Epithelial cell of prostate (primary cell): ENCODE measurements at regions not wholly inside any gene's neighbourhood (a gene's known extent, or its start where the extent isn't known, plus 50 kb on each side); places are given as distances from the start of the nearest gene placed in this dataset.

Experiments
- DNase-seq: peaks from one replicate; pipeline ENCODE4 v3.0.0-alpha.2; 2011; ENCODE audit warnings: low read depth, low spot score
- H3K27ac ChIP-seq: fragments of 450-650 bp; 2 replicates; pipeline ENCODE4 v1.5.1; 2017; ENCODE audit warnings: mild to moderate bottlenecking

DNA sequence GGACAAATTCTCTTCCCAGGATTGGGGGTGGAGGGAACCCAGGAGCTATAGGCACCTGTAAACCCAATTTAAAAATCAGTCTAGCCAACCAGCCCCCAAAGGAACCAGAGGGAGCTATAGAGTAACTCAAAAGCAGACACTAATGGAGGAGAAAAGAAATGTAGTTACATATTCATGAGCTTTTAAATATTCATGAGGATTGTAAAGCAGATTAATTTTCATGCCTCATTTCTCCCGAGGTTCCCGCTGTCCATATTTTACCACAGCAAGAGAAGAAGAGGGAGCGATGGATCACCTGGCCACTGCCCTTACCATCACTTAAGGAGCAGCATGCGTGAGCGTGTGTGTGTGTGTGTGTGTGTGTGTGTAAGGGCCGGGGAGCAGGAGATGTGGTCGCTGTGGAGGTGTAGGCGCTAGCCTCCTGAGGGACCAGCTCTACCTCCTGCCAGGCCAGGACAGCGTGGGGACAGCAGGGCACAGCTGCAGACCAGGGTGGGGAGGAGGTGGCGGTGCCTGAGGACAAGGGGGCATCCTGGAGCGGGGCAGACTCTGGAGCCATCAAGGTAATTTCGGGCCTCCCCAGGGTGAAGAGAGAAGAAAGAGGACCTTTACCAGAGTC, 100.7 kb upstream of the THY1 start:
- DNase-seq: no peak
- no peak overlapping the region for H3K27ac ChIP-seq

DNA sequence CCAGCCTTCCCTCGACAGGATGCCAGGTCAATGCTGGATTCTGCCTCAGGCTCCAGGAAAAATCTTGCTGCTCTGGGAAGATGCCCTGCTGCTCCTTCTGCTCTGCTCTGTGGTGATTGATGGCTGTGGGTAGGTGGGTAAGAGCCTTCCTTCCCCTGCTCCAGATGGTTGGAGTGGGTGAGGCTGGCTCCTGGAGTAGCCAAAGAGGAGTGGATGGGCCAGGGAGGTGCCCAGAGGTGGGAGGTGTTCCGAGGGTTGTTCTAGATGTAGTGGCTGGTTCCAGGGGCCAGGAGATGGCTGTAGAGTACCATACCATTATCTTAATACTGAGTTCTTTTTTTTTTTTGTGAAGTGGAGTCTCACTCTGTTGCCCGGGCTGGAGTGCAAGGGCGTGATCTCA, 99.6 kb upstream of the THY1 start:
- no peak overlapping the region for H3K27ac ChIP-seq

DNA sequence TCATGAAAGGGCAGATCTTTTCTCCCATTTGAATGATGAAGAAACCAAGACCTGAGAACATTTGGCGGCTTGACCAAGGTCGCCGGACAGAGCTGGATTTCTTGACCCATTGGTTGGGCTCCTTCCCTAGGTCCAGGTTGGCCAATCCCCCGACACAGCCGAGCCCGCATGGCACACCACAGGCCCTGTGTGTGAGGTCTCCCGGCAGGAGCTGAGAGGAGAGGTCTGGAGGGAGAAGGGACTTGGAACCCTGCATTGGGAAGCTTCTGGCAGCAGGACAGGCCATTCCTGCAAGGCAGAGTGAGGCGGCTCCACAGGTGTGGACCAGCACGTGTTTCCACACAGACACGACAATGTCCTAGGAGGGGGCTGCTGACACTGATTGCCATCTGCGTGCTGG, 98.6 kb upstream of the THY1 start:
- no peak for DNase-seq
- H3K27ac ChIP-seq: no peak overlapping the region

More for the DNA sequence above, 99.6 kb upstream of the THY1 start:
- DNase-seq: no peak

DNA sequence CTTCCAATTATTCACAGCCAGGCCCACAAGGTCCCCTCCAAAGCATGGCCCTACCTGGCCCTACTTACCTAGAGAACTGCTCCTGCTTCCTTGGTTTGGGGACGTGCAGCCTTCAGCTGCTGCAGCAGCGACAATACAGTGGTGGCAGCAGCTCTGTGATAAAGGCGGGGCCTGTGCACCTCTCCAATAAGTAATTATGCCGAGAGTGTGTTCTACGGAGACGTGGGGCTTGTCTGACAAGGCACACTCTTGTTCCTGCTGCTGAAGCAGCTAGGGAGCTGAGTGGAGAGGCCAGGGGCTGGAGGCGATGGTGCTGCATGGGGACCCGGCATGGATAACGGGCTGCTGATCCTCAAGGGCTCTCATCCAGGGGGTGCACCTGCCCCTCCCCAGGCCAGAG, 98.0 kb upstream of the THY1 start:
- H3K27ac ChIP-seq: no peak overlapping the region
- DNase-seq: no peak

DNA sequence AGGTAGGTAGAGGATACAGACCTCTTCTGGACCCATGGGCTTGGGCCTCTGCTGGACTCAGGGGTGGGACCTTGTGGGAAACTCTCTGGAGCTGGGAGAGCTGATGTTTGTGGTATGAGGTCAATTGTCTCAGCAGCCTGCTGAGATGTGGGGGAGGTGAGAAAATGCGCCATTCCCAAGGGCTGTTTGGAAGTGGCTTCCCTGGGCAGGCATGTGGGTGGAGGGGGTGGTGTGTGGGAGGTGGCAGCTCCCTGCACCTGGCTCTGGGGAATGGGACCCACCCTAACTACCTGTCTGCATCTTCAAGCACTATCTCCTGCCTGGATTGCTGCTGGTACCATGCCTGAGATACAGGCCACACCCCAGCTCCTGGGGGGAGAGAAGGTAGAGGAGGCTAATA, 97.4 kb upstream of the THY1 start:
- DNase-seq: no peak

DNA sequence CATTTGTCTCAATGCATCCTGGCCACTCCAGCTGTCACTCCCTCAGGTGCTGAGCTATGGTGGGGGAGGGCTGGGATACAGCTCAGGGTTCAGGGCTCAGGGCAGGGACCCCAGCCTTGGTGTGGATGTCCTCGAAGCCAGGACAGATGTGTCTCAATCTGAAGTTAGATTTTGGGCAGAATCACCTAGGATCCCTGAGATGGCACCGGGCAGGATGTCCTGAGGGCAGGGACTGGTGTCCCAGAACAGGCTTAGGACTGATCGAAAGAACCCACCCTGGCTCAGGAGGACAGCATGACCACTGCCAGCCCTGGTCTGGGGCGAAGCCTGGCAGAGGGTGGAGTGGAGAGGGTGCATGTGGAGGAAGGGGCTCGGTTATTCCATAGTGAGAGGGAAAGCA, 96.8 kb upstream of the THY1 start:
- no peak overlapping the region for H3K27ac ChIP-seq
- DNase-seq: no peak

More for the DNA sequence above, 97.4 kb upstream of the THY1 start:
- no peak overlapping the region for H3K27ac ChIP-seq

DNA sequence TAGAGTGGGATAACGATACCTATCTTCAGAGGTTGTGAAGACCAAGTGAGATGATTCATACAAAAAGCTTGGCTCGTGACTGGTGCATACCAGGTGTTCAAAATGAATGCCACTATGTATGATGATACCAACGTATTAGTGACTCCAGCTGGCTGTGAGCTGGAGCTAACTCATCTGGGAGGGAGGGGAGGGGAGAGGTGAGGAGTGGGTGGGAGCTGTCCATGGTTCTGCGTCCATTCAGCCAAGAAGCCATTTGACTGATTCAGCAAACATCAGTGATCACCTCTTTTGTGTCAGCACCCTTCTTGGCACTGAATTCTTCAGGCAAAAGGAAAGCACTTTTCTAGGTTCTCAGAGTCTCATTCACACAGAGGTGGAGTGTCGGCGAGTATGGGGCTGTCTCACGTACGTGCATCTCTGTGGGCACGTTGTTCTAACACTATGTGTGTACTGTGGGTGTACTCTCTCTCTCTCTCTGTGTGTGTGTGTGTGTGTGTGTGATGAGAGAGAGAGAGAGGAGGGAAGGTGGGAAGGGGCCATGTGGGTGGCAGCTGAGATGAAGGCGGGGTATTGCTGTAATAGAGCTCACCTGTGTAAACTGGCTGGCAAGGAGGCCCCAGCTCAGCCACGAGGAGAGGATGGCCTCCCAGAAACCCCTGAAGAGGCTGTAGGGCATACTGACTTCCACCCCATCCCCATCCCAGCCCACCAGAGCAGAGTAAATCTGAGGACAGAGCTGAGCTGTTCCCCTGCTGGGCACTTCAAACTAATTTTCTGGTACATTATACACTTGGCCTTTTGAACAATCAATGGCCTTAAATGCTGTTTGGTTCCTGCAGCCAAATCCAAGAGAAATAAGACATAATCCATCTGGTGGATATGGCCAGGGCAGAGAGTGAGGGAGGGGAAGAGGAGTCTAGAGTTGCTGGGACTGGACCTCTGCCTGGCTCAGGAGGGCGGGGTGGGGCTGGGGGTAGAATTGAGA, 96.1 kb upstream of the THY1 start:
- DNase-seq: peak; percentile 14
- no peak overlapping the region for H3K27ac ChIP-seq

DNA sequence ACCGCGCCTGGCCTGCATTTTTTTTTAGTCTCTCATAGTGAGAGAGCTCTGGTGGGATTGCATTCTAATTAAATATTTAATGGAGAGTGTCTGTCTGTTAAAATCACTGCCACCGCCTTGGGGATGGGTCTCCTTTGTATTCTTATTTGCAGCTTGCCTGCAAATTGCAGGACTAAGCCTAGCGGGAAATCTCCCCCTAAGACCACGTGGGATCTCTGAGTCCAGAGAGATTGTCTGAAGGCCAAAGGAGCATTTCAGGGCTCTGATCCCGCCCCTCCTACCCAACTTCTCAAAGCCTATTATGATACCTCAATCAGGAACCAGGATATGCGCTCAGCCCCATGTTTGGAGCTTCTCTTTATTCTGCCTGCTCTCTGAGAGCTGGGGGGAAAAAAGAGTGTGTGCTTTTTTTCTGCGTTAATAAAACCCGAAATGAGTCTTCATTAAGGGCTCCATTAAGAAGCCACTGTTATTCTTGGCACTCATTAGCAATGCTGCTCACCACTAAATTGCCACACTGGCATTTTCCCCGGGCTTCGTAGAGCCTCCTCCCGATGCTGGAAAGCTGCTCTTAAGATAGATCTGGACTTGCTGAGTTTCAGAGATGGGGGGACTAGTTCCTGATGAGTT, 92.9 kb upstream of the THY1 start:
- DNase-seq: no peak
- no peak overlapping the region for H3K27ac ChIP-seq

DNA sequence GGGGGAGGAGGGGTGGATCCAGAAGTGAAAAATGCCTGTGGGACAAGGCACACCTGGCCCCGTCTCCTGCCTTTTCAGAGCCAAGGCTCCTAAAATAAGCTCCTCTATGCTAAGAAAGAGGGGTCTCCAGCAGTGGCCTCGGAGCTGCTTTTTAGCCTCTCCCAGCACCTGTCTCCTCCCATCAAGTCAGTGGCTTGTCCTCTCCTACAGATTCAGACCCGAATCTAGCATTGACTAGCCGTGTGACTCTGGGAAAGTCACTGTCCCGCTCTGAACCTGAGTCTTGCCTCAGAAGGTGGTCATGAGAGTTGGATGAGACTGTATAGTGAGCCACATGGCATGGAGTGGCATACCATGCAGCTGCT, 90.8 kb upstream of the THY1 start:
- H3K27ac ChIP-seq: no peak overlapping the region
- no peak for DNase-seq

DNA sequence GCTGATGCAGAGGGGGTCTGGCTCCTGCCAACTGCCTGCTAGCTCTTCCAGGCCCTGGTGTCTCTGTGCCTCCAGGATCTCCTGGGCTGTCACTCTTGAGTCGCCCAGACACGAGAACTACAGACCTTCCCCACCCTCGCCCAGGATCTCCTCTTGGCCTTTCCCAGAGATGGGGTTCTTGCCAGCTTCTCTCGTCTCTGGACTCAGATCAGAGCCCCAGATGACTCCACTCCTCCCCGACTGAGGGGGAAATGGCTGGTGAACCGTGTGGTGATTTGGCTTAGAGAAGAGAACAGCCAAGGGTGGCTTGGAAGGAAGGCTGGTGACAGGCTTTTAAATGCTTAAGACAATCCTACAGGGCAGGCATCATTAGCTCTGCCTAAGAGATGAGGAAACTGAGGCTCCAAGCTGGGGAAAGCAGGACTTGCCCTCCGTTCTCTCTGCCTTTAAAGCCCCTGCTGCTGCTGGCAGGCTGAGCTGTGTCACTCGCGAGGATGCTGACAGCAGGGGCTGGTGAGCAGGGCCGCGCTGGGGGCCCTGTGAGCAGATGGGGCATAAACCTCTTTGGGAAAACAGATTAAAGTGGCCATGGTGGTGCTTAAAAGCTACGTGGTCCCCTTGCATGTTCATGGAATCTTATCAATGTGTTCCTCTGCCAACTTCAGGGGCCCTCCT, 90.3 kb upstream of the THY1 start:
- DNase-seq: no peak
- H3K27ac ChIP-seq: no peak overlapping the region

DNA sequence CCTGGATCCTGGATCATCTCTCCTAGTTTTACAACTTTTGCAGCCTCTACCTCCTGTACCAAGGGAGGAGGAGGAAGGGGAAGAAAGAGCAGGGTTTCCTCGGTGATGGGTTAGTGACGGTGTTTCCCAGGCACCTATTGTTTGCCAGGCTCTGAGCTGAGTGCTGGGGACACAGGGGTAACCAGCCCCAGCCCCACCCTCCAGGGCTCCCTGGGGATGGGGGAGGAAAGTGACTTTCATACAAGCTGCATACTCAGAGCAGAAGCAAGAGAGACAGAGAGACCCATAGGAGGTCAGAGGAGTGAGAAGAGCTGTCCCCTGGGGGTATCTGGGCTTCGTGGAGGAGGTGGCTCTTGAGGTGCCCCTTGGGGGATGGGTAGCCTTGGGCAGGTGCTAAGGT, 89.4 kb upstream of the THY1 start:
- no peak overlapping the region for H3K27ac ChIP-seq
- no peak for DNase-seq

DNA sequence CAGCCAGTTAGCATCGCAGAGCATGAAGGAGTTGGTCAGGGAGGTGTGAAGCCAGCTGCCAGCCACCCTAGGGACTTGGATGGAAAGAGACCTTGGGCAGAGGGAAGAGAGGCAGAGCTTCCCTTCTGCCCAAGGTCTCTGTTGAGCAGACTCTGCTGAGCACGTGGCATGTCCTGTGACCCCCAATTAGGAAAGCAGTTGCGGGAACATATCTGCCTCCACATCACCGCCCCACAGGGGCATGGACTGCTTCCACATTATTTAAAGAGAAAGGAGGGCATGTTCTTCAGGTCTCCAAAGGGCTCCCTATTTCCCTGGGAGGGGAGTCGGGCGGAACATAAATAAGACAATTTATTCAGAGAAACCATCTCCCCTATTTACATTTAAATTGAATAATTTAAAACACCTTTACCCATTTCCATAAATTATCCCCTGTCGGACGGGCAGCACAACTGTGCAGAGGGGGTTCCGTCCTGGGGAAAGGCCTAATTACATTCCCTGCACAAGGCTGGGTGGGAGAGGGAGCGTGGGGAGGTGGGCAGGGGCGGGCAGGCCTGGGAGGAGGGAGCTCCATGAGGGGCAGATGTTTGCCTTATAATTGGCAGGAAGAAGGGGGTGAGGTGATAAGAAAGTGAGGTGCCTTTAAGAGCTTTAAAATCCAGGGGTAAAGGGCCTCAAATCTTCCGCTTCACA, 88.8 kb upstream of the THY1 start:
- H3K27ac ChIP-seq: no peak overlapping the region
- no peak for DNase-seq

DNA sequence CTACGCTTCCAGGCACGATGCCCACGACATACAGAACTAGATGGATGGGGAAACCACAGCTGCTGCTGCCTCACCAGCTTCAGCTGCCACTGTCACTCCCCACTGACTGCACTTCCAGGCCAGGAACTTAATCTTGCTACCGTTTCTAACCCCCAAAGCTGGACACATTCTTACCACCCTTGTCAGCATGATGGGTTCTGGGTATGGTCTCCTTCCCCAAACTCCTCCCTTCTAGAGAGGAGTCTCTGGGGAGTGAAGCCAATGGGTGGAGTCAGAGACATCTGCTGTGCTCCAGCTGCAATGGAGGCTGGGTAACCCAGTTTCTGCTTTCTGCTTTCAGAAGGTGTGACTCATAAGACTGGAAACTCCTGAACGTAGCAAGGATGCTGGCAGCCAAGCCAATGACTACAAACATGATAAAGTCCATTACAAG, 87.0 kb upstream of the THY1 start:
- peak; percentile 72 for DNase-seq
- no peak overlapping the region for H3K27ac ChIP-seq

DNA sequence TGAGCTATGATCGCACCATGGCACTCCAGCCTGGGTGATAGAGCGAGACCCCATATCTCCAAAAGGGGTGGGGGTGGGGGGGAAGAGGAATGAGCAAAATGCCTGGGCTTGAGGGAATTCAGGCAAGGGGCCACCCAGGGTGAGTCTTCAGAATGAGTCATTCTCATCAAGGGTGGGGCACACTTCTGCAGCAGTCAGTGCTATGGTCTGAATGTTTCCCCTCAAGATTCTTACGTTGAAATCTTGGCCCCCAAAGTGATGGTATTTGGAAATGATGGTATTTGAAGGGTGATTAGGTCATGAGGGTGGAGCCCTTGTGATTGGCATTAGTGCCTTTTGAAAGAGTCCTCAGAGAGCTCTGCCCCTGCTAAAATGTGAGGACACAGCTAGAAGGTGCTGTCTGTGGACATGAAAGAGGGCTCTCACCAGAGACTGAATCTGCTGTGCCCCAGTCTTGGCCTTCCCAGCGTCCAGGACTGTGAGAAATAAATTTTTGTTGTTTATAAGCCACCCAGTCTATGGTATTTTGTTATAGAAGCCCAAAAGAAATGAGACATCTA, 86.4 kb upstream of the THY1 start:
- no peak overlapping the region for H3K27ac ChIP-seq
- DNase-seq: no peak

DNA sequence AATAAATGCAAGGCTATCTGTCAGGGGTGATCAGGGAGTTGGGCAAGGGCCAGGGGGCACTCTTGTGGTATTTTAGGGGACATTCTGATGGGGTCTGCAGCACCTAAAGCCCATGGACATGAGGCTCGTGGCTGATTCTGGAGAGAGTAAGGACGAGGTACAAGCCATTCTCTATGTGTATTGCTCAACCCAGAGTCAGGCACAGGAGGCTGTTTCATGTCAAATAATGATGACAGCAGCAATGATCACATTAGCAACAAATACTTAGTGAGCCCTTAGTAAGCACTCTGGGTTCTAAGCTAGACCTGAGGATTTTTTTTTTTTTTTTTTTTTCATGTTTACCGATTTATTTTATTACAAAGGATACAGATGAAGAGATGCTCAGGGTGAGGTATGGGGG, 83.5 kb upstream of the THY1 start:
- H3K27ac ChIP-seq: no peak overlapping the region
- no peak for DNase-seq

DNA sequence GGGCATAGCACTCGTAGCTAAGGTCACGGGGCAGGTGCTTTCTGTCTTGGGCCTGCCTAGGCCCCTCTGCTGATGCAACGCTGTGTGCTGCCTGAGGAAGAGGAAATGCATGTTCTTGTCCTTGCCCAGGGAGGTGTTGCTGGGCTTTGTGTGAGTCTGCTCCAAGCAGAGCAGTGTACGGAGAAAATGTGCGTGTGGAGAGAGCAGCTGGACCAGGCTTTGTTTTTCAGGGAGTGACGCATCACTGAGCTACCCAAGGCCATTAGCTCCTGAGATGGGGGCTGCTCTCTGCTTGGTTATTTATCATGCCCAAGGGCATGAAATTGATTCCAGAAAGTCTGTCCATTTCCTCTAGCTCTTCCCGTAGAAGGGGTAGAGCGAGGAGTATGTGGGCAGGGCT, 82.9 kb upstream of the THY1 start:
- no peak for DNase-seq
- H3K27ac ChIP-seq: no peak overlapping the region

DNA sequence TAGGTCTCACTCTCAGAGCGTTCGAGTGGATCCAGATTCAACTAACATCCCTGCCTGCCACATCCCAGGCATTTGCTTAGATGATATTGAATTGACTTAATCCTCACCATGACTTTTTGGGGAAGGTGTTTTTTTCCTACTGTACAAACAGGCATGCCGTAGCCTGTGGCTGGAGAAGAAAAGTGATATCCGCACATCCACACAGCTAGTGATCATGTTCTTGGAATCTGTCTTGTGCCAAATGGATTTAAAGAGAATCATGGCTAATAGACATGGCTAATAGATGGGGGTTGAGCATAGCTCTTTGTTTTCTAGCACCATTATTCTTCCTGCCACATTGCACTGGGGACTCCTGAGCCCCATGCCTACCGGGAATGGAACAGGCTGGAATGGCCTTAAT, 82.1 kb upstream of the THY1 start:
- H3K27ac ChIP-seq: no peak overlapping the region
- no peak for DNase-seq

DNA sequence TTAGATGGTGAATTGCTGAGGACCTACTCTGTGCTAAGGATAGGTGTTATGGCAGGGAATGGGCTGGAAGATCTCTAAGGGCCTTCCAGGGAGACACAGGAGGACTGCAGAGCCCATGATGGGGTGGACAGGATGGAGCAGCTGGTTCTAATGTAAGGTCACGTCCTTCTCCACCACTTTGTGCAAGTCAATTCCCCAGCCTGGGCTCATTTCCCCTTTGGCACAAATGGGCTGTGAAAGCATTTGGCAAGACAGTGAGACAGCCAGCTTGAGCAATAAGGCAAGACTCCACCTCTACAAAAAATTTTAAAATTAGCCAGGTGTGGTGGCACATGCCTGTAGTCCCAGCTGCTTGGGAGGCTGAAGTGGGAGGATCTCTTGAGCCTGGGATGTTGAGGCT, 81.4 kb upstream of the THY1 start:
- no peak for DNase-seq
- no peak overlapping the region for H3K27ac ChIP-seq

DNA sequence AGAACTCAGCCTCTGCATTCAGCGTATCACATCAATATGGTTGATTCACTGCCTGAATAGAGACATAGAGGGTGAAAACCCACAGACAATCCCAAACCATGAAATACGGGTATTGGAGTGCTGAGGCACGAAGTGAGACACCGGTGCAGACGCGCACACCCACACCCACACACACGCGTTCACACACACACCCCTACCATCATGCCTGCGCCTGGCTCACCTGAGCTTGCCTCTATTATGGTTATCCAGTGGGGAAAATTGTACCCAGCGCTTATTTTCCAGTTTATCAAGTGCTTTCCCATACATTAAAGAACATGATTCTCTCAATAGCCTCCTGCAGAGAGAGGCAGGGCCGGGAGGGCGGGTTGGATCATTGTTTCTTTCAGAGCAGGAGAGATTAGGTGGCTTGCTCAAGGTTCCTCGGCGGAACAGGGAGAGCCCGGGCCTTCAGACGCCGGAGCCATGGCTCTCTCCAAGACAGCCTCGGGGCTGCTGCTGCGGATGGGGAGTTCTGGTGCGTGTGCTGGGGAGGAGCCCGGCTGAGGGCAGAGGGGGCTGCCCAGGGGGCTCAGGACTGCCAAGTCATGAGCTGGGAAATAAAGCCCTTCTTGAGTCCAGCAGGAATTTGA, 78.9 kb upstream of the THY1 start:
- H3K27ac ChIP-seq: no peak overlapping the region
- no peak for DNase-seq
